Retinal pigment epithelial cell (primary cell): ENCODE measurements at regions not wholly inside any gene's neighbourhood (a gene's known extent, or its start where the extent isn't known, plus 50 kb on each side); places are given as distances from the start of the nearest gene placed in this dataset.

Source experiments
- DNase-seq: peaks from one replicate; pipeline ENCODE4 v3.0.0-alpha.2; 2010; ENCODE audit warnings: low read depth
- H3K4me3 ChIP-seq: 2 replicates; pipeline ENCODE4 v1.5.1; 2011; ENCODE audit warnings: mild to moderate bottlenecking, low read length, control low read depth, moderate library complexity
- TF ChIP-seq, protein P1 (sequence below): conservative IDR thresholded peaks from 2 replicates; pipeline ENCODE4 v1.5.1; 2011; ENCODE audit warnings: low read depth, low read length, control low read depth, inconsistent platforms

DNA sequence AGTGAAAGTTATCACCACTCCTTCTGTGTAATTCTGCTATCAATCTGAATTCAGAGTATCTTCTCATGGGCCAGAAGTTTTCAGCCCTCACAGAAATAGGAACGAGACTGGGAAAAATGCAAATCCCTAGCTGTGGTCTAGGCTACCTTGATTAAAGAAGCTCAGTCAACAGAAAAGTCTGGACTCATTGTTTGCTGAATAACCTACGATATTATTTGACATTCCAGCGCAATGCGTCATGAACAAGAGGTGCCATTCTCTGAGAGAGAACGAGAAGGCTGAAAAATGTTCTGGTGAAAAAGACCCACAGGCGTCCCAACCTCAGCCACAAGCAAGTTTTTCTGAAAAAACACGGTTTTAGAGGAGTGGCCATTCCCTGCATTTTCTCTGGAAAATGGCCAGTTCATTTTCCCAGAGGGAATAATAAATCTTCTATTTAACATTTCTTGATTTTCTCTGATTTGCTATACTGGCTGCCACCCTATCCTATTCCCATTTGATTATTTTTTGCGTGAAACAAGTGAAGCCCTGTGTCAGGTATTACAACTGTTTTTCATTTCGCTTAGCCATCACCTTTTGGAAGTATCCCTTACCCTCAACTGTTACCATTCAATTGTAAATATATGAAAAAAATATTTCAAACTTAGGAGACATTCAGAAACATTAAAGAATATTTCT lies 1117.6 kb upstream of the PRKX start:
- peak; percentile 5 for DNase-seq
- TF ChIP-seq, protein P1, sequence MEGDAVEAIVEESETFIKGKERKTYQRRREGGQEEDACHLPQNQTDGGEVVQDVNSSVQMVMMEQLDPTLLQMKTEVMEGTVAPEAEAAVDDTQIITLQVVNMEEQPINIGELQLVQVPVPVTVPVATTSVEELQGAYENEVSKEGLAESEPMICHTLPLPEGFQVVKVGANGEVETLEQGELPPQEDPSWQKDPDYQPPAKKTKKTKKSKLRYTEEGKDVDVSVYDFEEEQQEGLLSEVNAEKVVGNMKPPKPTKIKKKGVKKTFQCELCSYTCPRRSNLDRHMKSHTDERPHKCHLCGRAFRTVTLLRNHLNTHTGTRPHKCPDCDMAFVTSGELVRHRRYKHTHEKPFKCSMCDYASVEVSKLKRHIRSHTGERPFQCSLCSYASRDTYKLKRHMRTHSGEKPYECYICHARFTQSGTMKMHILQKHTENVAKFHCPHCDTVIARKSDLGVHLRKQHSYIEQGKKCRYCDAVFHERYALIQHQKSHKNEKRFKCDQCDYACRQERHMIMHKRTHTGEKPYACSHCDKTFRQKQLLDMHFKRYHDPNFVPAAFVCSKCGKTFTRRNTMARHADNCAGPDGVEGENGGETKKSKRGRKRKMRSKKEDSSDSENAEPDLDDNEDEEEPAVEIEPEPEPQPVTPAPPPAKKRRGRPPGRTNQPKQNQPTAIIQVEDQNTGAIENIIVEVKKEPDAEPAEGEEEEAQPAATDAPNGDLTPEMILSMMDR = no peak

DNA sequence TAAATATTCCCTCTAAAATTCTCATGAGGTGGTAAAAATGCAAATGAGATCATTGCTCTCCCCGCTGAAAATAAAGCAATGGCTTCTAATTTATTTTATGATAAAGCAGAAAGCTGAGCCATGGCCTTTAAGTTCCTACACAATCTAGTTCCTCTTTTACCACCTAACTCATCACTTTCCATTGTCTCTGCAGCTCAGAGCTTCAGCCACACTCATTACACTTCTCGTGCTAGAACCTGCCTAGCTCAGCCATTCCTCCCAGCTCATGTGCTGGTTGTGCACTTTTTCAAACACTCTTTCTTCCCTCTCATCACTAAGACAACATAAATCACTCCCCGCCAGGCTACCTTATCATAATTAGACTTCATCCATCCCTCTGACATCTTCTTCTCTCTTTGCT lies 1112.1 kb upstream of the PRKX start:
- TF ChIP-seq, protein P1 = no peak
- no peak for DNase-seq

More for the DNA sequence above, 1117.6 kb upstream of the PRKX start:
- no peak overlapping the region for H3K4me3 ChIP-seq

DNA sequence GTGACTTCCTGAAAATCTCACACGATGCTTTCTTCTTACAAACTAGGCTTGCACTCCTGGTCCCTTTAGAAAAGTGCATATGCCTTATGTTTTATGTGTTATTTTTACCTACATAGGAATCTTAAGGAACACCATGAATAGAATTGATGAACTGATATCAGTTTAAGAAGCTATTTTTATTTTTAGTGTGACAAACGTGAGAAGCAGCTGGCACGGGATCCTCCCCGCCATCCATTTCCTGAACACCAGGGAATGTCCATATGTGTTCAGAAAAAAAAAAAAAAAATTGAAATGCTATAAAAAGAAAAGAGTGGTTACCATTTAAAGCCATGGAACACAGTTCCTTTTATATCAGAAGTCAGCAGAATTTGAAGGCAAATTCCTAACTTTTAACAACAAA lies 1096.1 kb upstream of the PRKX start:
- TF ChIP-seq, protein P1 = no peak
- DNase-seq = no peak
- no peak overlapping the region for H3K4me3 ChIP-seq

More for the DNA sequence above, 1112.1 kb upstream of the PRKX start:
- H3K4me3 ChIP-seq = no peak overlapping the region

- TF ChIP-seq, protein P1 = no peak
- H3K4me3 ChIP-seq = no peak overlapping the region
- DNase-seq = no peak
Measured at GRCh38 chrX:4805502-4805901, 1092.1 kb upstream of the PRKX start.

DNA sequence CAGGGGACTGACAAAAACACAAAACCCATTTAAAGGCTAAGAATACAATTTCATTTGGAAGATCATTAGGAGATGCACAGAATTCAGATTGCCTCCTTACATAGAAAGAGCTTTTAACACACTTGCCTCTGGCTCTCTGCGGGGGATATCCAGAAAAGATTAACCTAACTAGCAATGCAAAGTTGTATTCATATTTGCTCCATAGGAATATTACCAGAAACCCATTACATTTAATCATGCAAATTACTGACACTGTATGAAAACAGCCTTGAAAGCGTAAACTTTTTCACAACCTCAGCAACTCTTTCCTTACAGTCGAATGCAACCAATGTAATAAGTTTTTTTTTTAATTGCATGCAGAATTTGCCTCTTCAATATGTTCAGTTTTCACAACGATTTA lies 1087.3 kb upstream of the PRKX start:
- TF ChIP-seq, protein P1 = no peak
- no peak for DNase-seq
- H3K4me3 ChIP-seq = no peak overlapping the region

DNA sequence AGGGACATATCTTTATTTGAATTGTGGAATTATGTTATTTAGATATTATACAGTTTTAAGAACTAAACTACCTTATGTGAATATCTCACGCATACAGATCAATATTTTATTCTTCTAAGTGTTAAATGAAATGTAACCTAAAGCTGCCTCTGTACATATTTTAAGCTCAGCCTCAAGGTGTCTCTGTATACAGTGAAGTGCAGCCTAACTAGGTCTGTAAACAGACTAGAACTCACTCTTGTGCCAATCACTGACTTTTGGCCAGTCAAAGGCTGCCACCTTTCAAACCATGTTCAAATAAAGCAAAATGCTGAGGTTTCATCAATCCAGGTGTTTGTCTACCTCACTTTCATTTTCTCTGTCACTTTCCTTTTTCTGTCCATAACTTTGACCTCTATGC lies 1074.5 kb upstream of the PRKX start:
- DNase-seq = no peak
- H3K4me3 ChIP-seq = no peak overlapping the region
- TF ChIP-seq, protein P1 = no peak

- TF ChIP-seq, protein P1 = no peak
- no peak overlapping the region for H3K4me3 ChIP-seq
- DNase-seq = no peak
Measured at GRCh38 chrX:4764888-4765287, 1051.4 kb upstream of the PRKX start.
